ENCODE measurements at regions not wholly inside any gene's neighbourhood (a gene's known extent, or its start where the extent isn't known, plus 50 kb on each side); places are given as distances from the start of the nearest gene placed in this dataset.

GRCh38 chr5:5006548-5006947 is 133.6 kb upstream of the ADAMTS16 start:
- no peak for DNase-seq (ENCODE audit: low spot score in 2 of 2)

GRCh38 chr5:5009240-5009639 is 130.9 kb upstream of the ADAMTS16 start:
- Histone ChIP-seq H3K36me3 (no peaks in the 10 kb centered on the region), H3K4me1 (no peaks in the 10 kb centered on the region), H3K27me3 (no peaks in the 10 kb centered on the region), H3K4me3 (no peak overlapping the region), H3K9me3 (no peaks in the 10 kb centered on the region), H3K27ac (no peak overlapping the region)
- intact Hi-C loops (cut with DNase I), result no loop called here
- TF ChIP-seq CTCF (IDR thresholded peaks at IDR 0.05), result no peak
- DNase-seq (ENCODE audit: low spot score in 2 of 2), result no peak

More at GRCh38 chr5:5006548-5006947, 133.6 kb upstream of the ADAMTS16 start:
- Histone ChIP-seq H3K27me3 (no peaks in the 10 kb centered on the region), H3K36me3 (no peaks in the 10 kb centered on the region), H3K4me1 (no peaks in the 10 kb centered on the region), H3K9me3 (no peaks in the 10 kb centered on the region), H3K27ac (no peak overlapping the region), H3K4me3 (no peak overlapping the region)
- intact Hi-C loops (cut with DNase I), result no loop called here
- no peak for TF ChIP-seq CTCF (IDR thresholded peaks at IDR 0.05)

GRCh38 chr5:5011151-5011550 is 129.0 kb upstream of the ADAMTS16 start:
- no peaks in the 10 kb centered on the region for H3K9me3 ChIP-seq
- H3K27me3 ChIP-seq, result no peaks in the 10 kb centered on the region
- no peaks in the 10 kb centered on the region for H3K4me1 ChIP-seq
- TF ChIP-seq CTCF (IDR thresholded peaks at IDR 0.05), result no peak
- H3K4me3 ChIP-seq, result no peak overlapping the region
- H3K27ac ChIP-seq, result no peak overlapping the region
- no peaks in the 10 kb centered on the region for H3K36me3 ChIP-seq
- intact Hi-C loops (cut with DNase I), result no loop called here
- DNase-seq (ENCODE audit: low spot score in 2 of 2), result no peak

GRCh38 chr5:5014586-5015235 is 125.4 kb upstream of the ADAMTS16 start:
- Histone ChIP-seq H3K36me3 (no peaks in the 10 kb centered on the region), H3K4me1 (no peaks in the 10 kb centered on the region), H3K27me3 (no peaks in the 10 kb centered on the region), H3K9me3 (no peaks in the 10 kb centered on the region), H3K27ac (no peak overlapping the region), H3K4me3 (no peak overlapping the region)
- intact Hi-C loops (cut with DNase I), result no loop called here
- no peak for DNase-seq (ENCODE audit: low spot score in 2 of 2)
- TF ChIP-seq CTCF (IDR thresholded peaks at IDR 0.05), result no peak

- no peak overlapping the region for H3K27ac ChIP-seq
- no peaks in the 10 kb centered on the region for H3K4me1 ChIP-seq
- no peak overlapping the region for H3K4me3 ChIP-seq
- no peak for DNase-seq (ENCODE audit: low spot score in 2 of 2)
- no peaks in the 10 kb centered on the region for H3K36me3 ChIP-seq
- intact Hi-C loops (cut with DNase I), result no loop called here
- no peaks in the 10 kb centered on the region for H3K27me3 ChIP-seq
- TF ChIP-seq CTCF (IDR thresholded peaks at IDR 0.05), result no peak
- no peaks in the 10 kb centered on the region for H3K9me3 ChIP-seq
These were observed 122.1 kb upstream of the ADAMTS16 start for GRCh38 chr5:5017827-5018577.
